Esophagus (tissue), 2 donors: ENCODE measurements at regions not wholly inside any gene's neighbourhood (a gene's known extent, or its start where the extent isn't known, plus 50 kb on each side); places are given as distances from the start of the nearest gene placed in this dataset.

Experiments used
- H3K27ac ChIP-seq, 2 donors: one replicate each; pipeline ENCODE4 v1.5.1; 2013; ENCODE audit warnings: low read depth in 2 of 2, mild to moderate bottlenecking in 2 of 2, inconsistent platforms in 1 of 2, low read length in 1 of 2, moderate library complexity in 1 of 2
- H3K27me3 ChIP-seq, 2 donors: one replicate each; pipeline ENCODE4 v1.6.1; 2013; ENCODE audit warnings: low read length in 2 of 2, control low read depth in 1 of 2, mild to moderate bottlenecking in 1 of 2; ENCODE audit not compliant: insufficient read depth in 2 of 2, control insufficient read depth in 1 of 2
- H3K36me3 ChIP-seq, 2 donors: one replicate each; pipeline ENCODE4 v1.6.1; 2013; ENCODE audit warnings: low read length in 1 of 2; ENCODE audit not compliant: control insufficient read depth in 2 of 2, insufficient read depth in 2 of 2
- H3K4me1 ChIP-seq, 2 donors: one replicate each; pipeline ENCODE4 v1.6.1; 2013; ENCODE audit warnings: low read length in 1 of 2; ENCODE audit not compliant: control insufficient read depth in 2 of 2, insufficient read depth in 2 of 2
- H3K4me3 ChIP-seq, 2 donors: one replicate each; pipeline ENCODE4 v1.5.1; 2013; ENCODE audit warnings: low read length in 2 of 2, mild to moderate bottlenecking in 2 of 2, low read depth in 1 of 2, moderate library complexity in 1 of 2
- H3K9me3 ChIP-seq, 2 donors: one replicate each; pipeline ENCODE4 v1.6.1; 2013; ENCODE audit warnings: mild to moderate bottlenecking in 2 of 2, low read depth in 1 of 2, low read length in 1 of 2, moderate library complexity in 1 of 2; ENCODE audit not compliant: control insufficient read depth in 2 of 2, insufficient read depth in 1 of 2
- WGBS, 2 donors: extraction: QIAGEN DNeasy Blood & Tissue Kit; methylation state at CpG; one replicate each; pipeline ENCODE4 v1.1.7; 2013; 5-methylcytosine and 5-hydroxymethylcytosine counted together
- donor health status: healthy with polysubstance abuse.
- donor health status: Bipolar disorder and iron deficiency.

GRCh38 chr5:107325866-107326265 is 344.9 kb downstream of the EFNA5 start:
- WGBS, 2 donors: 89 to 92% methylated on average over 4 of the region's 4 CpGs

GRCh38 chr5:107324809-107325208 is 345.9 kb downstream of the EFNA5 start:
- H3K9me3 ChIP-seq: no peaks in the 10 kb centered on the region
- no peaks in the 10 kb centered on the region for H3K27me3 ChIP-seq
- no peaks in the 10 kb centered on the region for H3K36me3 ChIP-seq
- no peak overlapping the region for H3K4me3 ChIP-seq
- H3K27ac ChIP-seq: no peak overlapping the region
- no peaks in the 10 kb centered on the region for H3K4me1 ChIP-seq

More at GRCh38 chr5:107325866-107326265, 344.9 kb downstream of the EFNA5 start:
- H3K27ac ChIP-seq: no peak overlapping the region
- H3K4me1 ChIP-seq: no peaks in the 10 kb centered on the region
- no peak overlapping the region for H3K4me3 ChIP-seq
- no peaks in the 10 kb centered on the region for H3K36me3 ChIP-seq
- no peaks in the 10 kb centered on the region for H3K27me3 ChIP-seq
- H3K9me3 ChIP-seq: no peaks in the 10 kb centered on the region

- WGBS, 2 donors: 81 to 96% methylated on average over 1 of the region's 1 CpG
- no peak overlapping the region for H3K27ac ChIP-seq
- no peaks in the 10 kb centered on the region for H3K4me1 ChIP-seq
- H3K9me3 ChIP-seq: no peaks in the 10 kb centered on the region
- no peaks in the 10 kb centered on the region for H3K27me3 ChIP-seq
- no peak overlapping the region for H3K4me3 ChIP-seq
- no peaks in the 10 kb centered on the region for H3K36me3 ChIP-seq
These were observed 346.7 kb downstream of the EFNA5 start for GRCh38 chr5:107324071-107324470.

- Histone ChIP-seq H3K4me3 (no peak overlapping the region), H3K9me3 (no peaks in the 10 kb centered on the region), H3K27ac (no peak overlapping the region), H3K36me3 (no peaks in the 10 kb centered on the region), H3K27me3 (no peaks in the 10 kb centered on the region), H3K4me1 (no peaks in the 10 kb centered on the region)
- 80 to 83% methylated on average over 6 of the region's 6 CpGs for WGBS, 2 donors
These were observed 347.2 kb downstream of the EFNA5 start for GRCh38 chr5:107323536-107323935.

GRCh38 chr5:107322936-107323335 is 347.8 kb downstream of the EFNA5 start:
- Histone ChIP-seq H3K27me3 (no peaks in the 10 kb centered on the region), H3K4me3 (no peak overlapping the region), H3K4me1 (no peaks in the 10 kb centered on the region), H3K36me3 (no peaks in the 10 kb centered on the region), H3K27ac (no peak overlapping the region), H3K9me3 (no peaks in the 10 kb centered on the region)
- WGBS, 2 donors: 69 to 74% methylated on average over 5 of the region's 5 CpGs

GRCh38 chr5:107321906-107322305 is 348.8 kb downstream of the EFNA5 start:
- Histone ChIP-seq H3K27me3 (no peaks in the 10 kb centered on the region), H3K4me1 (no peaks in the 10 kb centered on the region), H3K4me3 (no peak overlapping the region), H3K27ac (no peak overlapping the region), H3K36me3 (no peaks in the 10 kb centered on the region), H3K9me3 (no peaks in the 10 kb centered on the region)
- WGBS, 2 donors: 50 to 59% methylated on average over 1 of the region's 1 CpG

- Histone ChIP-seq H3K4me1 (no peaks in the 10 kb centered on the region), H3K36me3 (no peaks in the 10 kb centered on the region), H3K27ac (no peak overlapping the region), H3K4me3 (no peak overlapping the region), H3K9me3 (no peaks in the 10 kb centered on the region), H3K27me3 (no peaks in the 10 kb centered on the region)
- 40 to 59% methylated on average over 2 of the region's 2 CpGs for WGBS, 2 donors
These were observed 349.9 kb downstream of the EFNA5 start for GRCh38 chr5:107320846-107321245.

- no peaks in the 10 kb centered on the region for H3K4me1 ChIP-seq
These were observed 350.4 kb downstream of the EFNA5 start for GRCh38 chr5:107320376-107320775.

GRCh38 chr5:107319901-107320300 is 350.8 kb downstream of the EFNA5 start:
- Histone ChIP-seq H3K4me1 (no peaks in the 10 kb centered on the region), H3K36me3 (no peaks in the 10 kb centered on the region), H3K27ac (no peak overlapping the region), H3K9me3 (no peaks in the 10 kb centered on the region), H3K4me3 (no peak overlapping the region), H3K27me3 (no peaks in the 10 kb centered on the region)
- 80 to 85% methylated on average over 1 of the region's 1 CpG for WGBS, 2 donors

More at GRCh38 chr5:107320376-107320775, 350.4 kb downstream of the EFNA5 start:
- Histone ChIP-seq H3K27me3 (no peaks in the 10 kb centered on the region), H3K9me3 (no peaks in the 10 kb centered on the region), H3K27ac (no peak overlapping the region), H3K36me3 (no peaks in the 10 kb centered on the region), H3K4me3 (no peak overlapping the region)
- WGBS, 2 donors: 90% methylated on average over 2 of the region's 2 CpGs

GRCh38 chr5:107314330-107314729 is 356.4 kb downstream of the EFNA5 start:
- Histone ChIP-seq H3K27ac (no peak overlapping the region), H3K9me3 (no peaks in the 10 kb centered on the region), H3K36me3 (no peaks in the 10 kb centered on the region), H3K4me3 (no peak overlapping the region), H3K27me3 (no peaks in the 10 kb centered on the region), H3K4me1 (no peaks in the 10 kb centered on the region)
- 78 to 81% methylated on average over 3 of the region's 3 CpGs for WGBS, 2 donors
